ENCODE measurements at regions not wholly inside any gene's neighbourhood (a gene's known extent, or its start where the extent isn't known, plus 50 kb on each side); places are given as distances from the start of the nearest gene placed in this dataset.

DNA sequence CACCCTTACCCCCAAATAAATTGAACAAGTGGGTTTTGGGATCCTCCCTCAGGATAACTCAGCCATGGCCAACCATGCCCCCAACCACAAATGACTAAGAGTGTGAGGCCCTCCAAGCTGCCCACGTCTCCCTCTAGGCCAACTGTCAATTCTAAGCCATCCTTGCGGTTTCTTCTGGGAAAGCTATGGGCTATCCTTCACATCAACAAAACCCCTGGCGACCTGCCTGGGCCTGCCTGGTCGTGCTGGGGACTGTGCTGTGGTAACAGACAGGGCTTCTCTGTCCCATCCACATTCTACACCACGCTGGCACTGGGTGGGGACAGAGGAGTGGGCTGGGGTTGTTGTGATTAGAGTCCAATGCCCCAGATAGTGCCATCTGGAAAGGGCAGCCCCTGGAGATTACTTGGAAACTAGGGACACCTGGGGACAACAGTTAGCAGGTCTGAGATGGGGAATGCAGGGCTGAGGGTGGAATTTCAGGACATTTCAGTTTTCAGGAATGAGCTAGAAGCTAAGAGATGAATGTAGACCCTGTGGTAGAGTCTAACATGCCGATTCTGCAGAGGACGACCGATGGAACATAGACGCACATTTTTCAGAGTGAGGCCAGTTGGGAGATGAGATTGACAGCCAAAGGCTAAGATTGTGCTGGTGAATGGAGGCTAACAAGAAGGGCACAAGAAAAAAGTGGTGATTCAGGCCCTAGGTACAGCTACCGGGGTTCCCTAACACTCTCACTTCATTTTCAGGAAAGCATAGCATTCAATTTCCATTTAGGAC is 131.9 kb downstream of the RASSF10 start:
- no peaks in the 10 kb centered on the region for H3K9me3 ChIP-seq
- no peaks in the 10 kb centered on the region for H3K27me3 ChIP-seq (ENCODE audit: insufficient read depth)
- ChIA-PET CTCF (interaction anchor here (0.5 to 0.6 kb wide), 2 partner anchors 14 to 360 kb away, joined by 3 read pairs; no protein-coding TSS in a partner anchor), POLR2A (no interaction called here)
- H3K4me1 ChIP-seq (ENCODE audit: control insufficient read depth in 1 of 2, insufficient read depth in 2 of 2, low read depth in 1 of 2, low read length in 1 of 2), result peaks cover 0 to 4% of the 10 kb centered on the region in 2 experiments; a peak in 2 of 4 replicates
- H3K9me2 ChIP-seq, result no peaks in the 10 kb centered on the region
- H4K20me1 ChIP-seq (ENCODE audit: insufficient read depth), result no peaks in the 10 kb centered on the region
- H3K9ac ChIP-seq, result no peak overlapping the region
- 86% methylated on average over 8 of the region's 10 CpGs for WGBS (ENCODE audit: low lambda C conversion rate)
- H3K79me2 ChIP-seq (ENCODE audit: insufficient read depth), result no peaks in the 10 kb centered on the region
- TF ChIP-seq RCOR1 (IDR thresholded peaks at IDR 0.05; ENCODE audit: low read length) (no peak), CTCF (IDR thresholded peaks at IDR 0.05) (no peak), YY1 (IDR thresholded peaks at IDR 0.05; ENCODE audit: low read depth) (no peak), PBX3 (IDR thresholded peaks at IDR 0.05) (no peak), TEAD4 (IDR thresholded peaks at IDR 0.05; ENCODE audit: borderline replicate concordance, insufficient read depth) (no peak), MXI1 (IDR thresholded peaks at IDR 0.05; ENCODE audit: low read depth, low read length) (no peak), SIN3A (IDR thresholded peaks at IDR 0.05; ENCODE audit: borderline replicate concordance, low read depth, low read length) (no peak), TAF1 (IDR thresholded peaks at IDR 0.05; ENCODE audit: borderline replicate concordance, low read depth, low read length) (no peak), NRF1 (IDR thresholded peaks at IDR 0.05; ENCODE audit: low read depth, low read length) (no peak), FOSL2 (IDR thresholded peaks at IDR 0.05; ENCODE audit: borderline replicate concordance, low read depth) (no peak), RAD21 (IDR thresholded peaks at IDR 0.05; ENCODE audit: low read length) (no peak)
- TF ChIP-seq, protein P1, sequence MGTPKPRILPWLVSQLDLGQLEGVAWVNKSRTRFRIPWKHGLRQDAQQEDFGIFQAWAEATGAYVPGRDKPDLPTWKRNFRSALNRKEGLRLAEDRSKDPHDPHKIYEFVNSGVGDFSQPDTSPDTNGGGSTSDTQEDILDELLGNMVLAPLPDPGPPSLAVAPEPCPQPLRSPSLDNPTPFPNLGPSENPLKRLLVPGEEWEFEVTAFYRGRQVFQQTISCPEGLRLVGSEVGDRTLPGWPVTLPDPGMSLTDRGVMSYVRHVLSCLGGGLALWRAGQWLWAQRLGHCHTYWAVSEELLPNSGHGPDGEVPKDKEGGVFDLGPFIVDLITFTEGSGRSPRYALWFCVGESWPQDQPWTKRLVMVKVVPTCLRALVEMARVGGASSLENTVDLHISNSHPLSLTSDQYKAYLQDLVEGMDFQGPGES (IDR thresholded peaks at IDR 0.05; ENCODE audit: low read depth, low read length), result no peak
- TF ChIP-seq, protein P2, sequence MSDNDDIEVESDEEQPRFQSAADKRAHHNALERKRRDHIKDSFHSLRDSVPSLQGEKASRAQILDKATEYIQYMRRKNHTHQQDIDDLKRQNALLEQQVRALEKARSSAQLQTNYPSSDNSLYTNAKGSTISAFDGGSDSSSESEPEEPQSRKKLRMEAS (IDR thresholded peaks at IDR 0.05; ENCODE audit: low read depth), result no peak
- no peaks in the 10 kb centered on the region for H3K36me3 ChIP-seq (replicated peaks in 1 of 2; ENCODE audit: control insufficient read depth in 1 of 2, insufficient read depth in 2 of 2, low read length in 1 of 2)
- no peak overlapping the region for H3K4me2 ChIP-seq
- no peaks in the 10 kb centered on the region for H3F3A ChIP-seq (replicated peaks; ENCODE audit: insufficient read depth)
- DNase-seq, result no peak
- no peak overlapping the region for H3K27ac ChIP-seq (ENCODE audit: low read depth in 2 of 2, low read length in 1 of 2)
- H2AFZ ChIP-seq (ENCODE audit: low read depth), result no peak overlapping the region
- no peak overlapping the region for H3K4me3 ChIP-seq (ENCODE audit: low read depth in 2 of 2, low read length in 1 of 2)

Data from SK-N-SH (cell line).